Suppressor macrophage treated with lipopolysaccharide for 4 hours (primary cell): ENCODE measurements at regions not wholly inside any gene's neighbourhood (a gene's known extent, or its start where the extent isn't known, plus 50 kb on each side); places are given as distances from the start of the nearest gene placed in this dataset.
"Not testable (repeated sequence)": the region's sequence is repeated elsewhere in the genome, so short reads cannot be mapped to it uniquely, and the experiment has no call there.

Source experiments
- DNase-seq: peaks from one replicate; pipeline ENCODE4 v3.0.0-alpha.2; 2020

DNA sequence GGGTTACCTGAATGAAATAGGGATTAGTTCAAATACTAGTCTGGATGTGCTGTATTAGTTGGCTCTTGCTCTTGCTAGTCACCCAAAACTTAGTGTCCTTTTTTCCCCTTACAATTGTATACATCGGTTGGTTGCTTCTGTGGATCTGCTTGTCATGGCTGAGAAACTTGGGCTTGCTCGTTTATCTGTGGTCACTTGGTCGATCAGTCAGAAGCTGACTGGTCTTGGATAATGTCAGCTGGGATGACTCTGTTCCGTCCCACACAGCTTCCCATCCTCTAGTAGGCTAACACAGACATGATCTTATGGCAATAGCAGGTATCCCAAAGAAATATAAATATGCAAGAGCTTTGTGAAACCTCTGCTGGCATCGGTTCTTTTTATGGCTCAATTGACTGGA, 807.4 kb downstream of the MAT2B start:
- DNase-seq = no peak

DNA sequence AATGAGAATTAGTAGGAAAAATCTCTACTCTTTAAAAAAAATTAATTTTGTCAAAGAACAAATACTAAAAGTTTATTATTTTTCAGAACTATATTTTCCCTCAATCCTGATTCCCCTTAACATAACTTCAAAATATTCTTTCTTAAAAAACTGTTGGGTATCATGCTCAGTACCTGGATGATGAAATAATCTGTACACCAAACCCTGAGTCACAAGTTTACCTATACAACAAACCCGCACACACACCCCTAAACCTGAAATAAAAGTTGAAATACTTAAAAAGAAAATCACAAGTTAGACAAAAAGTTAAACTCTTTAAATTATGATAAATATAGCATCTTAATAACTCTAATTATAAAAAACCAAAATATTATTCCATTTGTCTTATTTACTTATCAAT, 812.3 kb downstream of the MAT2B start:
- DNase-seq = no peak

DNA sequence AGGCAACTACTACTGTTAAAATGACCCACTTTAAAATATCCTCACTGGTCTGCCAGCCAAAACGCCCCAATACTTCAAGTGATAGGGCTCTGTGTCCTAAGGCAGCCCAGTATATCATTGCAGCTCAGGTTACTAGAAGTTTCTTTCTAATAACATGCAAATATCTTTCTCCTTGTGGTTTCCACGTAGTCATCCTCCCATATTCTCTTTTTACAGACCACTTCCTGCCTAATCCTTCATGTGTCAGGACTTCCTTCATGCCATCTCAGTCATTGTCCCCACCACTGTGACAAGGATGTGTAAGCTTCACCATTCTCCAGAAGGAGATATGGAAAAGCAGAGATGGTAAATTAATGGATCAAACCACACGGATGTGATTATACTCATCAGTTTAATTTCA, 813.7 kb downstream of the MAT2B start:
- no peak for DNase-seq

DNA sequence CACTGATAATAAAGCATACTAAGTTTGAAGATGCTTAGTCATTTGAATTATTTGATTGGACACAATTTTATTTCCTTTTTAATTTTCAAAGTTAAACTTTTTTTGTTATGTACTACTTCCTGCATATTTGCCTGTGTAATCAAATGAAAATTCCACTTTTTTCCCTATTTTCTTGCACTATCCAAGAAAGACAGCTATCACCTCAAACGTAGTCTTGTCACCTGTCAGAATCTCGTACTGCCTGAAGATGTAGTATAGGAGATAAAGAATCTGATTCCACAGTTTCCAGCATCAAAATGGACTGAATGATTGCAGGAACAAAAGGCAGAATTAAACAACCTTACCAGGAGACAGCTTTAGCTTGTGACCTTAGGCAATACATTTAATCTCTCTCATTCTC, 818.8 kb downstream of the MAT2B start:
- no peak for DNase-seq

DNA sequence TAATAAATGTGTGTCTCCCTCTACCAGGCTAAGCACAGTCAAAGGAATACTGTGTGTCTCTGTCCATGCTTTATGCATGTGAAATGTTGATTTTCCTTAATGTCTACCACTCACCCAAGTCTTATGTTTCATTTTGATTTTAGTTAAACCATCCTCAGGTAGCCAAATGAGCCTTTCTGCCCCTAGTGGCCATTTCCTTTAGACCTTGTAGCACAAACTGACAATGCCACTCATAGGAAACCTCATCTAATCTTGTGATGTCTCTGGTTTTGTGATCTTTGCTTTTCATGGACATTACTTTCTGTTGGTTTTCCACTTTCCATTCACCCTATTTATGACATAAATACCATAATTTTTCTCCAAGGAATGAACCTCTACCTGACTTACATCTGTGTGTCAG, 820.8 kb downstream of the MAT2B start:
- DNase-seq = no peak

DNA sequence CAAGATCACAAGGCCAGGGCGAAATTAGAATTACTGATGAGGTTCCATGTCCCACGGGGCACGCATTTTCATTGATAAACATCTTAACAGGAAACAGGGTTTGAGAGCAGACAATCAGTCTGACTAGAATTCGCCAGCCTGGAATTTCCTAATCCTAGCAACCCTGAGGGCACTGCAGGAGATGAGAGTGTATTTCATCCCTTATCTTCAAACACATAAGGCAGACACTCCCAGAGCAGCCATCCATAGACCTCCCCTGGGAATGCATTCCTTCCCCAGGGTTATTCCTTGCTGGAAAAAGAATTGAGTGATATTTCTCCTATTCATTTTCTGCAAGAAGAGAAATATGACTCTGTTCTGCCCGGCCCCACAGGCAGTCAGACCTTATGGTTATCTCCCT, 821.7 kb downstream of the MAT2B start:
- DNase-seq = not testable (repeated sequence)

DNA sequence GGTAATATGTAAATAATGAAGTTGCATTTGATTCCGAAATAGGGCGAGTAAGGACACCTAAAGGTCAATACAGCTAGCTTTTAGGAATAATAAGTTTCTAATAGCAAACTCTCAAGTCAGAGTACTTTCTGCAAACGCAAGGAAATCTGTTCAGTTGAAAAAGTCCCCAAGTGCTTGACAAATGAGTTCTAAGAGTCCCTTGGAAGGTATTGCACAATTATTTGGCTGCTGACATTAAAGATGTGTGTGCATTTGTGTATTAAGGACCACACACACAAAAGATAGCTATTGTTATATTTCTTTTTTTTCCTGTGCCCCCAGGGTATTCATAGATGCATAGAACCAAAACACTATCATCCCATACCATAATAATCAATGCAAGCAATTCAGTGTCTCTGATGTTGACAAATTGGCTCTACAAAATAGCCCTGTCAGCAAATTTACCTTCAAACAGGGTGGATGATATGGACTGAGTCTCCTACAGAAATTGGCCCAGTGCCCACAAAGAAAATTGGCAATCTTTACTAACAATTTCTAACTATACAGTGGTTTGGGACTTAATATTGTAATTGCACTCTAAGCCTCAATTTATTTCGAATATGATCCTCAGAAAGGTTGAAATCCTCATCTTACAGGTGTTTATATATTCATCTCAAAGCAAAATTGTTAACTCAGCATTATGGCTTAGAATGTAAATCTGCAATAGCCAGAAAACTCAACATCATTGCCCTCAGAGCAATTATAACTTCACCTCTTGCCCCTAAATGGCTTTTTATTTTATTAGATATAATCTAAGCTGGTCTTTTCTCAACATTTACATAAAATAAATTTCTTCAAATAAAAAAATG, 827.2 kb downstream of the MAT2B start:
- DNase-seq = no peak

DNA sequence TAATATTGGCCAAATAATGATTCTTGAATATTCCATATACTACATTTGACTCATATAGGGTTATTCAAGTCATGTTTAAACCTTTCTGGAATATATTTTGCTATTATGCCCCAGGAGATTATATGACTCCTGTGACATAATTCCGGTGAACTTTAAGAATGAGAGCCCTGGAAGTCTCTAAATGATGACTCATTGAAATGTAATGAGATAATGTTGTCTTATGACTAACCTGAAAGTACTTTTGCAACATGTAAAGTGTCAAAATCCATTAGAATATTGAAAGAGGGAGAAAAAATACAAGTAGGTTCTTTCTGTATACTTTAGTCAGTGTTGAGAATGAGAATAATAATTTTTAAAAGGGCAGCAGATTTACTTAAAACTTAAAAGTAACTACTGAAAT, 830.4 kb downstream of the MAT2B start:
- DNase-seq = no peak

DNA sequence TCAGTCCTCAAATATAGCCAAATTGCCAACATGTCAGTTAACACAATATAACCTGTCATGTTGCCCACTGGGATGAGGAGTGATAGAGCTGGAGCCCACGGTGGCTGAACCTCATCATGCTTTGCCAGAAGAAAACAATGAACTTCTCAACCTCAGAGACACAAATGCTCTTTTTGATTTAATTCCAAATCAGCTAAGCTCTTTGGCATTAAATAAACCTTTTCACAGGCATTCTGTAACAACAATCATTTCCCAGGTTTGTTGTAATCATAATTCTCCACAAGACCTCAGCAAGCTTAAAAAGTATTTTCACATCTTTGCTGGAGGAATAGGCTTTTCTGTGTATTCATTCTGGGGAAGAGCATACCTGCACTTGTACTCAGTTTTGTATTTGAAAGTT, 830.9 kb downstream of the MAT2B start:
- no peak for DNase-seq

DNA sequence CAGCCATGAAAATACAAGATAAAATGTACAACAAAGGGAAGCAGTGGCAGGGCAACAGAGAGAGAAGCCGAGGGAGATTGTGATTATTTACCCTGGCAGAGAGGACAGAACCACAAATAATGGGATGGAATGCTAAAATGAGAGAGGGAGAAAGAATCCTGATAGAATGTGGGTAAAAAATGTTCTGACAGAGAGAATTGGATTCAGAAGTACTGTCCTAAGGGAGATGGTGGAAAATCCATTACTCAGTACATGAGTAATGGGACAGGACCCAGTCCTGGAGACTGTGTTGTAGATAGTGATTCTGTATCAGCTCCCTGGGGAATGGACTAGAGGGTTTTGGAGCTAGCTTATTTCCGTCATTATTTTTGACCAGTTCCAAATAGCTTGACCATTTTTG, 831.5 kb downstream of the MAT2B start:
- no peak for DNase-seq

DNA sequence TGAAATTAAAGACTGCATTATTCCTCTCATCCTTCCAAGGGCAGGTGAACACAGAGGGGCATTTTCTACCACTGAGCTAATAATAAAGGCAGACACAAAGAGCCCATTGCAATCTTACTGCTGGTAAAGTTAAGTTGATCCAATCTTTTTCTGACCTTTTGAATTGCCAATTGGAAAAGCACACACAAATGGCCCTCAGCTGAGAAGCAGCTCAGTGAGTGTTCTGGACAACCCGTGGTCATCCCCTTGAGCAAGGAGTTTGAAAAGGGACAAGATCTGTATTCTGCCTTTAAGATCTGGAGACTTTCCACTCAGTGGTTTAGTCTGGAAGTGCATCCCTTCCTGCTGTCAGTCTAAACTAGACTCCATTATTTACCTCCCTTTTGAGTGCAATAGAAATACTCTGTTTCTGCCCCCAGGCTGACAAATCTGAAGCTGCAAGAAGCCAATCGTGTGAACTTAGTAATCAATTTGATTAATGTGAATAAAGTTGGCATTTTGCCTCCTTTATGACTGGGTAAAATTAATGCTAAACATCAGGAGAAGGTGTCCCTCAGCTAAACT, 835.7 kb downstream of the MAT2B start:
- DNase-seq = no peak

DNA sequence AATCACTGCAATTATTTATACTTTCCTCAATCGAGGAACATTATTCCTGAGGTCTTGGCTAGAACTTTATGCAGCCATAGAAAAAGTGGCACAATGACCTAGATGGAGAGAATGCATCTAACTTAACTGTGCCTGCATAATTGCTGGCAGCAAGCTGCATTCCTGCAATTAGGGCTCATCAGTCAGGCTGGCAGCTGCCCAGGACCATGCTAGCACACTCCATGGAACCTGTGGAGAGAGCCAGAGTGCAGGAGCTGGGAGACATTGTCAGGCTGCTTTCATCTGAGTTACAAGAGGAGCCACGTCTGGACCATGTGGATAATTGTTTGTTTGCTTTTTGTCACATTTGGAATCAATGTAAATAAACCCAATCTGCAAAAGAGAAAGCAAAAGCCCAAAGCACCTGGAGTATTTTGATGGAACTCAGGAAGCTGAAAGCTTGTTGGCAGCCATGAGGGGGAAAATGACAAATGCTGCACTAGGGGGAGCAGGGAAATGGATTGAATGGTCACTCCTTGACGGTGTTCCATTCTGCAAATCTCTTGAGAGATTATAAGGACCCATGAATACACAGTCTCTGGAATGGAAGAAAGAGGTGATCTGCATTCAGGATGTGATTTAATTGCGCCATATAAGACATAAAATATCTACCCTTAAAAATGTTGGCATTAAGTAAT, 839.9 kb downstream of the MAT2B start:
- DNase-seq = no peak

DNA sequence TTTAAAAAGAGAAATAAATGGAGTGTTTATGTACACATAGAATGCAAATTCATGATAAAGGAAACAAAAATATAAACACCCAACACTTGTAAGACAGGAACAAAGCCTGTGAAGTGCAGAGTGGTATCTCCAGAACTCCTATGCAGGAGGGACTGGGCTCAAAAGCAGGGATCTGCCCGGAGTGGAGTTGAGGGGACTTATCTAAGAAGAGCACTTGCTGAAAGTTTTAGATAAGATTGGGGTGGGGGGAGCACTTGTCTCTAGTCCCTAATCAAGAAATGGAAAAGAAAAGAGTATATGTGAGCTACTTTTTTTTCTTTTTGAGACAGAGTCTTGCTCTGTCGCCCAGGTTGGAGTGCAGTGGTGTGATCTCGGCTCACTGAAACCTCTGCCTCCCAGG, 840.4 kb downstream of the MAT2B start:
- no peak for DNase-seq

DNA sequence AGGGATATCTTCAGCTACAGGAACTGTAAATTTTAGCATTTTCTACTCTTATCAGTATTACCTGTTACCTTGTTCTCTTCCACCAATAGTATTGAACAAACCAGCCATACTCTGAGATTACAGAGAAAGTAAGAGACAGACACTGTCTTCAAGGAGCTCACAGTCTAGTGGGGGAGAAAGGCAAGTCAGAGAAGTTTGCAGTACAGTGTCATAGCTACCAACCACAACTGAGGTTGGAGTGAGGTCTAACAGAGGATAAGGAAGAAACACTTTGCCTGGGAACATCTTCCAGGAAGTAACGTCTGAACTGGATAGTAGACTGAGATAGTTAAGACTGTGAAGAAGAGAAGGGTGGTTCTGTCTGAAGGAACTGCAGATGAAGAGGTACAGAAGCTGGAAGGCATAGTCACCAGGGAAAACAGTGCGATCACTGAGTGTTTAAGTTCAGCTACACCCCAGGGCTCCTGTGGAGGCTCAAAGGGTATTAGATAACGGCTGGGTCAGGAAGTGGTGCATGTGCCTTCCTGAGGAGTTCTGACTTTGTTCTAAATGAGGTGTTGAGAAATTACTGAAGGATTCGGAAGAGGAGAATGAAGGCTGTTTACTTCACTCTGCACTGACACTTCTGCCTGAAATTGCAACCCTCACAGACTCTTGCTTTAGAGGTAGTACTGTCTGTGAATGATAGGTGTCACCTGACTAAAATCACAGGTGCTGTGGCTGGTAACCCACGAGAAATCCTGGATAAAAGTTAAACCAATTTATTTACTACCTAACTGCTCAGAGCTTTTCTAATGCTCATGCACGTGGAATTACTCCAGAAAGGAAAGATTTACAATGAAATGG, 841.6 kb downstream of the MAT2B start:
- DNase-seq = no peak

DNA sequence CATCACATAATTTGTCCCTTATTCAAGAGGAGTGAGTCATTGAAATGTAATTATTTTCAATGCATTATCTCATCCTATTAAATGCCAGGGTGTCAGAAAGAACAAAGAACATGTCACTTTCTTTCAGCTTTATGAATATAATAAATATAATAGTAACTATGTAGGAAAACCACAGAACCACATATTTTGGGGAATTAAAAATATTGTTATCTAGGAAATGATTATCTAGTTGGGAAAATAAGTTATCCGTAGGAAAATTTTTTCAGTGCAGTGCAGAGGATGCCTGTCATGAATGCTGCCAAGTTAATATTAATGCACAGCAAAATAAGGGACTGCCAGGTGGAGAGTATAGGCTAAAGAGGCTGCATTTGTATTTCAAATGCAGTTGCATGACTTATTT, 844.8 kb downstream of the MAT2B start:
- no peak for DNase-seq

DNA sequence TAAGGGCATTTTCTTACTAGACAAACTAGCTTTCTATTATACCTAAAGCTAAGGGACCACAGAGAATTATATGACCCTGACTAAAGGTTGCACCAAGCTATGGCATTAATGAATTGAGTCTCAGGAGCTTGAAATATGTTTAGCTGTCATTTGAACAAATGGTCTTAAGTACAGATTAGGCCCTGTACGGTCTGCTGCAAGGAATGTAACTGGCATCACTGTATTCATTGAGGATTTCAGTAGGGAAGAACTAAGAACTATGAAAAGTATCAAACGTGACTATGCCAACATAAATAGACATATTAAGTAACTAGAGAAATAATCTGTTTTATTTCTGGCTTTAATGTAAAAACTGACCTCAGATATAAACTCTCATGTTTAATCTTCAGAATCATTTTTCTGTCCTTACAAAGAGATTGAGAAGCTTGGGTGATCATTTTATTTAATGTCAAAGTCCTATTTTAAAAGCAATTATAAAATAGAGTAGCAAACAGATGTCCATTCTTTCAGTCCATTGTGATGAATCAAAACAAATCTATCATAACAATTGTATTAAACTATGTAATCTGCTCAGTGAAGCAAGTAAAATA, 845.9 kb downstream of the MAT2B start:
- DNase-seq = no peak

DNA sequence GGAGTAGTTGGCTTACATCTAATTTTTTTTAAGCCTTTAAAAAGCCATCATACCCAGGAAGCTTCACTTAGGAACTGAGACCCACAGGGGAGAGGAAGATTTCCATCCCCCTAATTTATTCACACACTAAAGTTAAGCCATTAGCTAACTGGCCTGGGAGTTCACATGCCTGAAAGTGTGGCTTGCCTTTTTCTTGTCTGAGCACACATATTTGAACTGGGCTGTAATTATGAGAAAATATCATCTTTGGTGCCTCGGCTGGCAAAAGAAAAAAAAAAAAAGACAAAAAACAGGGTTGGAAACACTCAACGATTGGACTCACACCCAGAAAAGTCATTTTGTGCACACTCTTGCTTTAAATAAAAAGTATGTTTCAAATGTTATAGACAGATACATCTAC, 847.3 kb downstream of the MAT2B start:
- no peak for DNase-seq

DNA sequence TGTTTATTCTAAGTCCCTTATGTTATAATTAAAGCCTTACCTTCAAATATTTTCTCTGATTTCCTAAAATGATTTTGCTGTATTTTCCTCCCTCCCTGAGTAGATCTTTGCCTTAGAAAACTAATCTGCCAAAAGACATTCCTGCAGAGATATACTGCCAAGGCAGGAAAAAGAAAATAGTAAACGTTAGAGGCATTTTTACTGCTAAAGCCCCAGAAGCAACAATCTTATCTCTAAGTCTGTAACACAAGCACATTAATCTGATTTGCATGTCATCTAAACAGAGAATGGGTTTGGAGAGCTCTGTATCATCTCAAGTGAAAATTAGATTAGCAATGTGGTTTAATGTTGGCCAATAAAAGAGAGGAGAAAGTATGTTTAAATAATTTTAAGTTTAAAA, 847.7 kb downstream of the MAT2B start:
- no peak for DNase-seq

DNA sequence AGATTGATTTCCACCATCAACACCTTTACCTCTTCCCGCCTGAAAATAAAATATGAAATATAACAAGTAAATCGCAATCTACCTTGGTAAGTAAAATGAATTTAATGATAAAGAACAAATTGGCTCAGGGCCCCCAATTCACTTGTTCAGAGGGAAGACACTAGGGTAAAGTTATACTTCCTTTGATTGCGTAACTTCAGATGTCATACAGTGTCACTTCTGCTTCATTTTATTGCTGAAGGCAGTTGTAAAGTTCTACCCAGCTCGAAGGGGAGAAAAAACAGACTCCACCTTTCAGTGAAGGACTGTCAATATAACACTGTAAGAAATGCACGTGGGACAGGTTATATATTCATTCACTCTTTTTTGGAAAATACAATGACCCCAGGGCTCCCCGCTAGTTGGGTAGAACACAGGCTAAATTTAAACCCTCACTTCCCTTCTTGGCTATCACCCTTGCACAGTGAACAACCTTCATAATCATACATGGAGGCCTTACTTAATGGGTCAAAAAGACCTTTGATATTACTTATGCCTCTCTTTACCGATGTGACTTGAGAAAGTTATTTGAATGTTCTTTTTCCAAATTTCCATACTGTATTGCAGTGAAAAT, 848.8 kb downstream of the MAT2B start:
- DNase-seq = peak; percentile 22

DNA sequence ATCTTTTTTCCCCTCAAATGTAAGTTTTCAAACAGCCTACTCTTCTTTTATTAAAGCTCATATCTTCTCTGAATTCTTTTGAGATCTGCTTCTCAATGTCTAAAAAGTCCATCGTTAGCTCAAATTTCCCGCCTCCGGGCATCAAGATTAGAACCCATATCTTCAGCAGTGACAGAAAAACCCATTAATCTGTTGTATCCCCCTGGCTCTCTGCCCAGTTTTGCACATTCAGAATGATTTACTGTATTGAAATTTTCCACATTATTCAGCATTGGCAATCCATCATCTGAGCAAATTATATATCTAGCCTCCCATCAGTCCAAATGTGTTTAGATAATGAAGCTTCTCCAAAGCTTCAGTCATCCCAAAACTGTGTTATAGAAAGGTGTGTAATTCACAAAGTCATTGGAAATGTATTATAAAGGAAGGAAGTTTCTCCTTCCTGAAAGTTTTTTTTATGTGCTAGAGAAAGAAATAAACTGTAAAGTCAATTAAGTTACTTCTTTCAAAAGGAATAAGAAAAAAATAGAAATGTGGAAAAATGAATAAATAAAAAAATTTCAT, 849.9 kb downstream of the MAT2B start:
- DNase-seq = no peak

DNA sequence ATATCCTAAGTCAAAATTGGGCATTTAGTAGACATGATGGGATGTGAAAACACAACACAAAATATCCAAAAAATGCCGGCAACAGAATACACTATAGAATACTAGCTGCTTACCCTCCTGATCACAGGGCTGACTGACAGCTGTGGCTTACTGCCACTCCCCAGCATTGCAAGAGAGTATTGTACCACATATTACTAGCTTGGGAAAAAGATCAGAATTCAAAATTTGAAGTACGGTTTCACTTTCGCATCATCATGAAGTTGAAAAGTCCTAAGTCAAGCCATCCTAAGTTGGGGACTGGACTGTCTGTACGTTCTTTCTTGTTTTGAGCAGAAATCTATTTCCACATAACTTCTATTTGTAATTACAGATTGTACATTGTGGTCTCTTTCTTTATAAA, 851.4 kb downstream of the MAT2B start:
- no peak for DNase-seq

DNA sequence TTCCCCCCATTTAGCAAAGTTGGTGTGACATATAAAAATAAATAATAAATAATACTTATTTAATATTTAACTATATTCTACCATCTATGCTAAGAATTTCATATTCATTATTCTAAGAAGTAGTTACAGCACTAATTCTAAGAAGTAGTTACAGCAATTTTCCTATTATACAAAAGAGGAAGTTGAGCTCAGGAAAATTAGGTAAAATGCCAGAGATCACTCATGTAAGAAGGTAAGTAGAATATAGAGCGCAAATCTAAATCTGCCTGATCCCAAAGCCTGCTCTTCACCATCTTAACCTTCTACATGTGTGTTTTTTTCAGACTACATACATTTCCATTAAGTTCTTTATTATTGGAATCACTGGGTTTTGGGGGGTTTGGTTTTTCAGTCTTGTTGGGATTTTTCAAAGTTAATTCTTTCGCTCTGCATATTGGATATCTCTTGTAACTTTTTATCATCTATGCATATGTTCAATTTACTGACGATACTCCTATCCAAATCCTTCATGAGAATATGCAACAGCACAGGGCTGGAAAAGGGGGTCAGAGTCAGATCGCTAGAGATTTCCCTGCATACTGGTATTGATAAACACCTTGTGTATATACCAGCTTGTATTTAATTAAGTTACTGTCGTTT, 852.1 kb downstream of the MAT2B start:
- no peak for DNase-seq
